Astrocyte (in vitro differentiated cells and primary cell): ENCODE measurements at regions not wholly inside any gene's neighbourhood (a gene's known extent, or its start where the extent isn't known, plus 50 kb on each side); places are given as distances from the start of the nearest gene placed in this dataset.

Experiments used
- DNase-seq: peaks from one replicate; pipeline ENCODE4 v3.0.0-alpha.2; 2010; ENCODE audit warnings: low read depth
- FAIRE-seq: peaks from 2 replicates; lab custom pipeline; 2011; peaks lifted over from hg19 to GRCh38; lab: Jason Lieb, UNC
- H2AFZ ChIP-seq: 2 replicates; pipeline ENCODE4 v1.6.0; 2012; ENCODE audit warnings: low read depth, low read length, inconsistent platforms
- H3K27ac ChIP-seq: 2 replicates; pipeline ENCODE4 v1.5.1; 2011; ENCODE audit warnings: low read depth, low read length, inconsistent platforms
- H3K27me3 ChIP-seq: 2 replicates; pipeline ENCODE4 v1.6.0; 2011; ENCODE audit warnings: low read length, inconsistent platforms; ENCODE audit not compliant: insufficient read depth
- H3K36me3 ChIP-seq: 2 replicates; pipeline ENCODE4 v1.5.1; 2011; ENCODE audit warnings: low read length, inconsistent platforms; ENCODE audit not compliant: insufficient read depth
- H3K4me1 ChIP-seq: 2 replicates; pipeline ENCODE4 v1.5.1; 2011; ENCODE audit warnings: low read length, inconsistent platforms; ENCODE audit not compliant: insufficient read depth
- H3K4me2 ChIP-seq: 2 replicates; pipeline ENCODE4 v1.6.0; 2012; ENCODE audit warnings: low read length, inconsistent platforms
- H3K4me3 ChIP-seq: 2 replicates; pipeline ENCODE4 v1.5.1; 2011; ENCODE audit warnings: low read depth, mild to moderate bottlenecking, low read length, inconsistent platforms; ENCODE audit not compliant: insufficient read depth
- H3K79me2 ChIP-seq: 2 replicates; pipeline ENCODE4 v1.6.0; 2012; ENCODE audit warnings: mild to moderate bottlenecking, low read length, inconsistent platforms; ENCODE audit not compliant: insufficient read depth
- H3K9ac ChIP-seq: 2 replicates; pipeline ENCODE4 v1.6.0; 2012; ENCODE audit warnings: mild to moderate bottlenecking, low read length, inconsistent platforms
- H3K9me3 ChIP-seq: 2 replicates; pipeline ENCODE4 v1.5.1; 2012; ENCODE audit warnings: low read depth, mild to moderate bottlenecking, low read length, inconsistent platforms; ENCODE audit not compliant: insufficient read depth
- H4K20me1 ChIP-seq: 2 replicates; pipeline ENCODE4 v1.6.0; 2012; ENCODE audit warnings: low read length, inconsistent platforms; ENCODE audit not compliant: insufficient read depth
- H3K27ac Mint-ChIP-seq: one replicate; pipeline ENCODE4 v1.8.0; 2021; ENCODE audit warnings: mild to moderate bottlenecking, mixed read lengths; ENCODE audit not compliant: unreplicated experiment
- H3K27me3 Mint-ChIP-seq: one replicate; pipeline ENCODE4 v1.8.0; 2021; ENCODE audit warnings: low read depth, mixed read lengths; ENCODE audit not compliant: unreplicated experiment
- H3K36me3 Mint-ChIP-seq: one replicate; pipeline ENCODE4 v1.8.0; 2021; ENCODE audit warnings: low read depth, mixed read lengths; ENCODE audit not compliant: unreplicated experiment
- H3K4me1 Mint-ChIP-seq: one replicate; pipeline ENCODE4 v1.8.0; 2021; ENCODE audit warnings: low read depth, mixed read lengths; ENCODE audit not compliant: unreplicated experiment
- H3K4me3 Mint-ChIP-seq: one replicate; pipeline ENCODE4 v1.8.0; 2021; ENCODE audit warnings: mild to moderate bottlenecking, moderate library complexity, mixed read lengths; ENCODE audit not compliant: unreplicated experiment
- H3K9me3 Mint-ChIP-seq: one replicate; pipeline ENCODE4 v1.8.0; 2021; ENCODE audit warnings: mild to moderate bottlenecking, mixed read lengths; ENCODE audit not compliant: unreplicated experiment
- EZH2 ChIP-seq: IDR thresholded peaks from 2 replicates; pipeline ENCODE4 v1.6.1; 2012; ENCODE audit warnings: mild to moderate bottlenecking, low read length, inconsistent platforms; ENCODE audit not compliant: insufficient read depth
- TF ChIP-seq, protein P1 (sequence below): IDR thresholded peaks from 2 replicates; pipeline ENCODE4 v1.5.1; 2011; ENCODE audit warnings: low read depth, mild to moderate bottlenecking, inconsistent platforms, low read length, moderate library complexity; ENCODE audit not compliant: insufficient read depth

- Histone ChIP-seq H3K4me3 (no peak overlapping the region), H3K36me3 (no peaks in the 10 kb centered on the region), H4K20me1 (no peaks in the 10 kb centered on the region), H3K27me3 (no peaks in the 10 kb centered on the region), H3K4me1 (no peaks in the 10 kb centered on the region), H3K4me2 (no peak overlapping the region), H3K27ac (no peak overlapping the region), H3K79me2 (no peaks in the 10 kb centered on the region), H3K9me3 (no peaks in the 10 kb centered on the region), H3K9ac (no peak overlapping the region), H2AFZ (no peak overlapping the region)
- H3K27ac Mint-ChIP-seq, result no peak overlapping the region
- no peak overlapping the region for H3K4me3 Mint-ChIP-seq
- DNase-seq (no peak), FAIRE-seq (no peak)
- H3K4me1 Mint-ChIP-seq, result no peaks in the 10 kb centered on the region
- H3K9me3 Mint-ChIP-seq, result peaks cover 11% of the 10 kb centered on the region
- no peaks in the 10 kb centered on the region for H3K27me3 Mint-ChIP-seq
- no peak for TF ChIP-seq EZH2
- TF ChIP-seq, protein P1, sequence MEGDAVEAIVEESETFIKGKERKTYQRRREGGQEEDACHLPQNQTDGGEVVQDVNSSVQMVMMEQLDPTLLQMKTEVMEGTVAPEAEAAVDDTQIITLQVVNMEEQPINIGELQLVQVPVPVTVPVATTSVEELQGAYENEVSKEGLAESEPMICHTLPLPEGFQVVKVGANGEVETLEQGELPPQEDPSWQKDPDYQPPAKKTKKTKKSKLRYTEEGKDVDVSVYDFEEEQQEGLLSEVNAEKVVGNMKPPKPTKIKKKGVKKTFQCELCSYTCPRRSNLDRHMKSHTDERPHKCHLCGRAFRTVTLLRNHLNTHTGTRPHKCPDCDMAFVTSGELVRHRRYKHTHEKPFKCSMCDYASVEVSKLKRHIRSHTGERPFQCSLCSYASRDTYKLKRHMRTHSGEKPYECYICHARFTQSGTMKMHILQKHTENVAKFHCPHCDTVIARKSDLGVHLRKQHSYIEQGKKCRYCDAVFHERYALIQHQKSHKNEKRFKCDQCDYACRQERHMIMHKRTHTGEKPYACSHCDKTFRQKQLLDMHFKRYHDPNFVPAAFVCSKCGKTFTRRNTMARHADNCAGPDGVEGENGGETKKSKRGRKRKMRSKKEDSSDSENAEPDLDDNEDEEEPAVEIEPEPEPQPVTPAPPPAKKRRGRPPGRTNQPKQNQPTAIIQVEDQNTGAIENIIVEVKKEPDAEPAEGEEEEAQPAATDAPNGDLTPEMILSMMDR, result no peak
- H3K36me3 Mint-ChIP-seq, result no peaks in the 10 kb centered on the region
Measured at GRCh38 chr3:165507060-165507459, 310.9 kb upstream of the SLITRK3 start.

- no peak overlapping the region for H2AFZ ChIP-seq
- Mint-ChIP-seq H3K4me1 (no peaks in the 10 kb centered on the region), H3K36me3 (no peaks in the 10 kb centered on the region), H3K27ac (no peak overlapping the region), H3K27me3 (no peaks in the 10 kb centered on the region), H3K4me3 (no peak overlapping the region), H3K9me3 (peaks cover 11% of the 10 kb centered on the region)
- H3K4me2 ChIP-seq, result no peak overlapping the region
- H3K27ac ChIP-seq, result no peak overlapping the region
- H3K4me3 ChIP-seq, result no peak overlapping the region
- DNase-seq, result no peak
- H3K4me1 ChIP-seq, result no peaks in the 10 kb centered on the region
- TF ChIP-seq EZH2, result no peak
- TF ChIP-seq, protein P1, result no peak
- H3K9ac ChIP-seq, result no peak overlapping the region
- no peaks in the 10 kb centered on the region for H3K9me3 ChIP-seq
- no peak for FAIRE-seq
- no peaks in the 10 kb centered on the region for H3K36me3 ChIP-seq
- no peaks in the 10 kb centered on the region for H3K79me2 ChIP-seq
- no peaks in the 10 kb centered on the region for H4K20me1 ChIP-seq
- no peaks in the 10 kb centered on the region for H3K27me3 ChIP-seq
Measured at GRCh38 chr3:165505657-165506056, 309.5 kb upstream of the SLITRK3 start.

- no peaks in the 10 kb centered on the region for H3K9me3 ChIP-seq
- DNase-seq (no peak), FAIRE-seq (no peak)
- no peak for TF ChIP-seq EZH2
- TF ChIP-seq, protein P1, result no peak
- no peaks in the 10 kb centered on the region for H3K36me3 Mint-ChIP-seq
- H3K4me3 ChIP-seq, result no peak overlapping the region
- no peaks in the 10 kb centered on the region for H4K20me1 ChIP-seq
- H3K9me3 Mint-ChIP-seq, result peaks cover 11% of the 10 kb centered on the region
- no peak overlapping the region for H3K4me2 ChIP-seq
- no peak overlapping the region for H3K4me3 Mint-ChIP-seq
- no peak overlapping the region for H3K27ac ChIP-seq
- no peaks in the 10 kb centered on the region for H3K4me1 Mint-ChIP-seq
- no peaks in the 10 kb centered on the region for H3K27me3 Mint-ChIP-seq
- H3K79me2 ChIP-seq, result no peaks in the 10 kb centered on the region
- no peak overlapping the region for H2AFZ ChIP-seq
- H3K27me3 ChIP-seq, result no peaks in the 10 kb centered on the region
- no peaks in the 10 kb centered on the region for H3K36me3 ChIP-seq
- H3K4me1 ChIP-seq, result no peaks in the 10 kb centered on the region
- H3K9ac ChIP-seq, result no peak overlapping the region
- H3K27ac Mint-ChIP-seq, result no peak overlapping the region
Measured at GRCh38 chr3:165504554-165504953, 308.4 kb upstream of the SLITRK3 start.
